ENCODE measurements at regions not wholly inside any gene's neighbourhood (a gene's known extent, or its start where the extent isn't known, plus 50 kb on each side); places are given as distances from the start of the nearest gene placed in this dataset.

GRCh38 chr2:41803361-41803760 lies 244.5 kb upstream of the PKDCC start:
- TF ChIP-seq POLR2A (IDR thresholded peaks at IDR 0.05): no peak
- TF ChIP-seq CTCF (IDR thresholded peaks at IDR 0.05): no peak
- TF ChIP-seq EP300 (IDR thresholded peaks at IDR 0.05): no peak
